ENCODE measurements at regions not wholly inside any gene's neighbourhood (a gene's known extent, or its start where the extent isn't known, plus 50 kb on each side); places are given as distances from the start of the nearest gene placed in this dataset.

- no peak for DNase-seq
Measured at GRCh38 chr12:90301095-90301494, 592.5 kb upstream of the ATP2B1 start.

DNA sequence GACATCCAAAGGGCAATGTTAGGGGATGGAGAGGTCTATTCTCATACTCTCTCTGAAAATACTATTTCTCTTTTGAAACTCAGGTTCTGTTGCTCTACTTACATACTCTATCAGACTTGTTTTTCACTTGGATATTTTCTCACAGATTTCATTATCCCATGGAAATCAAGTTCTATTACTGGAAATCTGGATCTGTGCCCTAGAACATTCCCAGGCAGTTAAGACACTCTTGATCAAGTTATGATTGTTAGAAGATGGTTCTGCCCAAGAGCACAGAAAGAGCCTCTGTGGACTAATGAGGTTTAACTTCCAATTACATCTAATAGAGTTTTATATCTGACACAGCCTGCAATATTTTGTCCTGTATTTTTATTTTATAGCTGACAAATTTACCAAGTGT, 591.0 kb upstream of the ATP2B1 start:
- DNase-seq = no peak

DNA sequence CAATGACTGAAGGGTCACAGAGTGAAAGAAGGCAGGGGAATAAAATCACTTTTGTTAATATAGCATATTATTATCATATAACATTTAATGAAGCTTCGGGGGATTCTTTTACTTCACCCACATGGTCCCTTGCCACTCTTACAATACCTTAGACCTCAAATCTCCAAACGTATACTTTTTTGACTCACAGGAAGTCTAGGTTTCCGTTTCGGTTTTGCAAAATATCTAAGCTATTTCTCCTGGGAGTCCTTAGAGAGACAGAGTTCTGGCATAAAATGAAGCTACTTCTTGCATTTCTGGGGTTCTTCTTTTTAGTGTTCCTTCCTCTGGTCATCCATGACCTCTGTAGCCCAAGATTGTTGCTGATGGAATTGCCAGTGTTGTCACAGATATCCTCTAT, 590.5 kb upstream of the ATP2B1 start:
- DNase-seq = no peak

GRCh38 chr12:90298289-90298948, 589.8 kb upstream of the ATP2B1 start:
- DNase-seq = no peak

GRCh38 chr12:90295858-90296257, 587.2 kb upstream of the ATP2B1 start:
- DNase-seq = no peak

DNA sequence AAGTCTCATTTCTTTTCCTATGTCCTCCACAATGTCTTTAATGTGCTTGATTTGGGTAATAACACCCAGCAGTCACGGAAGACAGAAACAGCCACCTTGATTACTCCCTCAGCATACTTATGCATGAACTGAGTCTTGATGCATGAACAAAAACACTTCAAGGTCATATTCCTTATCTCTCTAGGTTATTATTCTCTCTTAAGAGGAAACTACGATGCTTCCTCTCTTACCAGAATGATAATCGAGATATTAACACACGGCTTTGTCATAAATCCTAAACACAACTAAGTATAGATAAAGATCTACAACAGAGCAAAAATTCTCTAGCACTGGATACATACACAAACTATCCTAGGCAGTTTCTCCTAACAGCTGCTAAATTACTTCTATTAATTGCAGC, 583.5 kb upstream of the ATP2B1 start:
- DNase-seq = no peak

DNA sequence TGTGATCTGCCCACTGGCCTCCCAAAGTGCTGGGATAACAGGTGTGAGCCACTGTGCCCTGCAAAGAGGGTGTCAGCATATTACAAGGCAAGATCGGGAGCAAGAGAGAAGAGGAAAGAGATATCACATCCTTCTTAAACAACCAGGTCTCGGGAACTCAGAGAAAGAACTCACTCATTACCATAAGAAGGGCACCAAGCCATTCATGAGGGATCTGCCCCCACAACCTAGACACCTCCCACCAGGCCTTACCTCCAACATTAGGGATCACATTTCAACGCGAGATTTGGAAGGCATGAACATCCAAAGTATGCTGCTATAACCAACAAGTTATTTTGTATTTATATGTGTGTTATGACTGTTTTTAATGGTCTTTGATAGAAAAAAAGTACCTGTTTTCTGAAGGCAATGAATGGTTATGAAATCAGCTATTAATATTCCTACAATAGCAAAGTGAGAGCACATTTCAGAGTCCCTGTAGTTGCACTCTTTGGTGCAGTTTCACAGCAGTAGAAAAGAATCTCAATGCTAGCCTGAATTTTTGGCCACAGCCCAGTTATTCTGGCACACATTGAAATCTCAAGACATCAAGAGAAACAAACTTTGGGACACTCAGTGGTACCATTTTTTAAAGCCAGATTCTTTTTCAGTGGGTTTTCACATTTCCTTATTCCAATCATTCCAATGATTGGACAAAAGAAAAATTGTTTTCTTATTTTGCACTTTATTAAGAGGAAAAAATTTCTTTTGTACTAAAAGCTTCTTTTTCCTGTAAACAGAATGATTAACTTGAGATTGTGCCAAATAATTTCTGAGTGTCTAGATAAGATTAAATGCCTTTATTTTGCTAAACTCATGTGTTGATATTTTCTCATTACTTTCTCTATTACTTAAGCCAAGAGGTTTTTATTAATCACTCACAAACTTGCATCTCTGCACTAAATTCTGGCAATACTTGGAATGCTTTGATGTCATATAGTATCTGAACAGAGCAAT, 582.6 kb upstream of the ATP2B1 start:
- no peak for DNase-seq

DNA sequence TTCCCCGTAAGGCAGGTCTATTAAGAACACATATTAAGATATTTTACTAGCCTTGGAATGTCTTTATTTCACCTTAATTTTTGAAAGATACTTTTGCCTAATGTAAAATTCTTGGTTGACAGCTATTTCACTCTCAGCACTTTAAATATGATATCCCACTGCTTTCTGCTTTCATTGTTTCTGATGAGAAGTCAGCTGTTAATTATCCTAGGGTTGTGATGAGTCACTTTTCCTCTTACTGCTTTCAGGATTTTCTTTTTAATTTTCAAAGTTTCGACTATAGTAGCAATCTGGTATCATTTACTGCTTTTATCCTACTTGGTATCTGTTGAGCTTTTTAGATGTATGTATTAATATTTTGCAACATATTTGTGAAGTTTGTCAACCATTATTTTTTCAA, 578.9 kb upstream of the ATP2B1 start:
- no peak for DNase-seq

DNA sequence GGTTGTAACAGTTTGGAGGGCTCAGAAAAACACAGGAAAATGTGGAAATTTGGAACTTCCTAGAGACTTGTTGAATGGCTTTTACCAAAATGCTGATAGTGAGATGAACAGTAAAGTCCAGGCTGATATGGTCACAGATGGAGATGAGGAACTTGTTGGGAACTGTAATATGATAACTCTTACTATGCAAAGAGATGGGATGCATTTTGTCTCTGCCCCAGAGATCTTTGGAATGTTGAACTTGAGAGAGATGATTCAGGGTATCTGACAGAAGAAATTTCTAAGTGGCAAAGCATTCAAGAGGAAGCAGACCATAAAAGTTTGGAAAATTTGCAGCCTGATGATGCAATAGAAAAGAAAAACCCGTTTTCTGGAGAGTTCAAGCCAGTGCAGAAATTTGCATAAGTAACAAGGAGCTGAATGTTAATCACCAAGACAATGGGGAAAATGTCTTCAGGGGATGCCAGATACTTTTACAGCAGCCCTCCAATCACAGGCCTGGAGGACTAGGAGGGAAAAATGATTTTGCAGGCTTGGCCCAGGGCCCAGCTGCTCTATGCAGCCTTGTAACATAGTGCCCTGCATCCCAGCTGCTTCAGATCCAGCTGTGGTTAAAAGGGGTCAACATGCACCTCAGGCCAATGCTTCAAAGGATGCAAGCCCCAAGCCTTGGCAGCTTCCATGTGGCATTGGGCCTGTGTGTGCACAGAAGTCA, 572.7 kb upstream of the ATP2B1 start:
- DNase-seq = no peak

DNA sequence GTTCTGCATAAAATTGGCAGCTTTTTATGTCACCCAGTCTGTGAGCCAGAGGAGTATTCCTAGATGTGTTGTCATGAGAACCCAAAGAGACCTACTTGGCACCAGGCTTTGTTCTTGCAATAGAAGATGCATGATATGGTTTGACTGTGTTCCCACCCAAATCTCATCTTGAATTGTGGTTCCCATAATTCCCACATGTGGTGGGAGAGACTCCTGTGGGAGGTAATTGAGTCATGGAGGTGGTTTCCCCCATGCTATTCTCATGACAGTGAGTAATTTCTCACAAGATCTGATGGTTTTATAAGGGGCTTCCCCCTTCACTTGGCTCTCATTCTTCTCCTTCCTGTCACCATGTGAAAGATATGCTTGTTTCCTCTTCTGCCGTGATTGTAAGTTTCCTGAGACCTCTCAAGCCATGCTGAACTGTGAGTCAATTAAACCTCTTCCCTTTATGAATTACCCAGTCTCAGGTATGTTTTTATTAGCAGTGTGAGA, 572.0 kb upstream of the ATP2B1 start:
- DNase-seq = no peak

DNA sequence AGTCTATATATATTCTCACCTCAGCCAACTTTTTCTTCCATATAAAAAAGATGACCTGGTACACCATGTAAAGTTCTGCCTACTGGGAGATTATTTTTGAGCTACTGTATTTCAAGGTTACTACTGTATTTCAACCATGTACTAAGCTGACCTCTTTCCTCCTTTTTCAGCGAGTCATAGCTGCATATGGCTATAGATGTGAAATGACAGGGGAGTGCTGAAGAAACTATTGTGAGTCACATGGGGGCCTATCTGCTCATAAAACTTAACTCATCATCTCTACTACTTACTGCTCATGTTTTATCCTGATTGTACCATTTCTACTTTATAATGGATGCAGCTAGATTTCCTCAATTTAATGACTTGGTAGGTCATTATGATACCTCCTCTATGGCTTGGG, 571.4 kb upstream of the ATP2B1 start:
- no peak for DNase-seq

- DNase-seq = no peak
Measured at GRCh38 chr12:90275088-90275487, 566.5 kb upstream of the ATP2B1 start.

DNA sequence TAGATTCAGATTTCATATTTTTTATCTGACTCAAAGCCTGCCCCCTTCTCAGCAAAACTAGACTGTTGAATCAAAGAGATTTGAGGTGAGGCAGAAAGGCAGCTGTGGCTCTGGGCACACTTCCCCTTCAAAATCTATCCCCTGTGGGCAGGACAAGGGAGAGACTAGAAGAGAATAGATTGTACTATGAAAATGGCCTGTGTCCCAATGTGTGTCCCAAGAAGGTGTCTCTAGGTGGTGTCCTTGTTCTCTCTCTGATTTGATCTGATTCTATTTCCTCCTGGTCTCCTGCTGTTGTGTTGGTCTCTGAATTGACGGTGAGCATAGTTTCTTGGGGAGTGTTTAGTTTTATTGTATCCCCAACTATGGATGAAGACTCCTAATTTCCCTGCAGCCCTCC, 565.8 kb upstream of the ATP2B1 start:
- DNase-seq = no peak

- DNase-seq = no peak
Measured at GRCh38 chr12:90268574-90268973, 559.9 kb upstream of the ATP2B1 start.

DNA sequence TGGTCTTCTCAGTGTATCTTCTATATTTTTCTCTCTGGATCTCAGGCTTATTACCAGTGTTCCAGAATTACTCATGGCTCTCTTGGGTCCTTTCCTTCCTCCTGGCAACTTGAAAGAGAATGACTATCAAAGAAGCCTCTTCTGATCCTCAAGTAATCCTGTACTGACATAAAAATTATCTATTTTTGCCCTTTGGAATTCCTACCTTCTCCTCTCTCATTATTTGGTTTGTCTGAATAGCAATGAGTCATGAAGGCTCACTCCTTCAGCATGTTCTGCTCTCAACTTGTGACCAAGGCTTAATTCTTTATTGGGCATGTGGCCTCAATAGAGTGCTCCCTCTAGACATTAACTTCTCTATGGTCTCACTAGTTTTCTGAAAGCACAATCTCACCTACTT, 553.6 kb upstream of the ATP2B1 start:
- no peak for DNase-seq

- no peak for DNase-seq
Measured at GRCh38 chr12:90261283-90261682, 552.6 kb upstream of the ATP2B1 start.

DNA sequence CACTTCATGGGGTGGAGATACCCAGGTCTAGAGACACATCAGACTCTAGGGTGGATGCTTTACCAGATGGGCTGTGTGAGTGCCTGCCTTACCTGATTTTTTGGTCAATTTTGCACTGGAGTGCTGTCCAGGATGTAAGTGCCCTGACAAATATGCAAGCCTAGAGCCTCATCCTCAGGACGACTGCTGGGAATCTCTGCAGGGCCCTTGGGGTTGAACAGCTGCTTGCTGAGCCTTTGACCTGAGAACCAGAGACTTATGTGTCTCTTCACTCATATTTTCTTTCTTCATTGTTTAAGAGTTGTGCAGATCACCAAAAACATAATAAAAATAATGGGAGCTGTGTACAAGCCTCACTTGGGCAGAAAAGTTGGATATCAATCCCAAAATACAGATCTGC, 551.5 kb upstream of the ATP2B1 start:
- DNase-seq = no peak

DNA sequence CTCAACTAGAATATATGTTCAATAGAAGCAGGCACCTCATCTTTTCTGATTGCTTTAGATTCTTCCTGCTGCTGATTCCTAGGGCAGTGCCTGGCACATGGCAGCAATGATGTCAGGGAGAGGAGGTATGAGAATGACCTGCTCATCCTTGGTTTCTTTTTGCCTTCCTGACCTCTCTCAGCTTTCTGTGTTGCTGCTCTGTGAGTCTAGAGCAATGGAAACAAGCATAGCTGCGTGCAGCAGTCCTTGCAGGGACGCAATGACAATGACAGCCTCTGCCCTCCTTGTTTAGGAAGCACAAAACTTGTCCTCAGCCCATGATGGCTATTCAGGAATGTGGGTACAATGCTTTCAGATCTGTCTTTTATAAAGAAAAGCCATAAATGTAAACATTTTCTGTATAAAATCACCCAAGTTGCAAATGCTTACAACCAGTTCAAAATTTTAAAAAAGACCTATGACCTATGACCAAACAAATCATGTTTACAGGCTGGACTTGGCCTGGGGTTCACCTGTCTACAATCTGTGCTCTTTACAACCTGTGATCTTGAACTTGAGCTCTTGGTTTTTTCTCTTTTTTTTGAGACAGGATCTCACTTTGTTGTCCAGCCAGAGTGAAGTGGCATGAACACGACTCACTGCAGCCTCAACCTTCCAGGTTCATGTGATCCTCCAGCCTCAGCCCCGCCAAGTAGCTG, 549.4 kb upstream of the ATP2B1 start:
- no peak for DNase-seq

DNA sequence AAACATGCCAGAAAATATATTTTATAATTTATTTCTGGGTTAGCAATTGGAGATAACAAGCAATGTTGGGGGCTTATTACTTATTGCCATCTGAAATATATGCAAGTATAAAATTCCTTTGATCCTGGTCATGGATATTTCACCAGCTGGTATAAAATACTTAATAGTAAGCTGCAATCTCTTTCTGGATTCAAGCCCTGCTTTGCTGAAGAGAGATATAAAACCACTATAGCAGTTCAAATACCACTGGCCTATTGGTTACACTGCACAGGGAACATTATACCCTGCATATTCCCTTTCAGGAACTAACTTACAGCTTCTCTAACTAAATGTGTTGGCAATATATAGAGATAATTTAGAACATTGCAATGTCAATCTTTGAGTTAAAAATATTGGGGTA, 546.2 kb upstream of the ATP2B1 start:
- no peak for DNase-seq

DNA sequence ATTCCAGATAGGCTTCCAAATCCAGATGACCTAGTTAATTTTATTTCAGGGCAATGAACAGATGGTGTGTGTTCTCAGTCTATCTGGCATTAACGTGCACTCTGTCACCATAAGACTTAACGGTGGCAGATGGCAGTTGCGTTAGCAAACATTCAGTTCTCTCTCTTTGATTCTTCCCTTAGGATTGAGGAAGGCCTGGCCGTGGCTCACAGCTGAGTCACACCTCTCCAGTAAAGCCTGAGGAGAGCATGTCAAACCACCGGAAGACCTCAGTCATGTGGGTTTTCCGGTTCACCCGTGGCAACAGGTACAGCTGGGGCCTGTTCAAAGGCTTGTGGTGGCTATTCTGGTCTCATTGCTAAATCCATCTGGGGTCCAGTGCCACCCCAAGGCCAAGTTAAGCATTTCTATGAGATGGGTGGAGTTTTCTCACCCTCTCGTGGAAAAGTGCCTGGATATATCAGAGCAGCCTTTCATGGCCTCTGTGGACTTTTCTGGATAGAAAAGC, 545.1 kb upstream of the ATP2B1 start:
- peak; percentile 60 for DNase-seq

- no peak for DNase-seq
Measured at GRCh38 chr12:90253136-90253535, 544.5 kb upstream of the ATP2B1 start.

GRCh38 chr12:90250766-90251165, 542.1 kb upstream of the ATP2B1 start:
- DNase-seq = no peak

DNA sequence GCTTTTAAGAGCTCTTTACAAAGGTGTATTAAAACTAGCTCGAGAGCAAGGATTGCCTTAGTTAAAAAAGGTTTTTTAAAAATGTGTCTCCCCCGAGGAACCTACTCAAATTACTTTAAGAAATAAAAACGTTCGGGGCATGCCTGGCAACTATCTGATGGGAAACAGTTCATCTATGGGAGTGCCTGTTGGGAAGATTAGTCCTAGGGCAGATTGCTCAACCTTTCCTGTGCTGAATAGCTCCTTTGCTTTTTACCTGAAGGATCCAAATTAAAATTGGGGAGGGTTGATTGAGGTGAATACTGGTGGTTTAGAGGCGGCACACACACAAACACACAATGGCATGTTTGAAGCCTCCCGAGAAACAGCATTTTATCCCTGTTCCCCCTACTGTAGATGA, 541.4 kb upstream of the ATP2B1 start:
- no peak for DNase-seq

All from activated CD8-positive, alpha-beta memory T cell treated with anti-CD3 and anti-CD28 coated beads, Interleukin-2, amount 50 U/mL, for 48 hours (primary cell).